PC-3 (cell line): ENCODE measurements at regions not wholly inside any gene's neighbourhood (a gene's known extent, or its start where the extent isn't known, plus 50 kb on each side); places are given as distances from the start of the nearest gene placed in this dataset.

Source experiments
- CTCF ChIP-seq: fragments of 300-600 bp; sonication (generic); conservative IDR thresholded peaks from 2 replicates; pipeline ENCODE4 v1.5.1; 2017; ENCODE audit warnings: antibody characterized with exemption, low read depth, mild to moderate bottlenecking, low read length
- EZH2phosphoT487 ChIP-seq: fragments of 300-600 bp; sonication (generic); IDR thresholded peaks from 2 replicates; pipeline ENCODE4 v1.6.1; 2018; ENCODE audit warnings: mild to moderate bottlenecking, antibody characterized with exemption, low read length, borderline replicate concordance

- TF ChIP-seq CTCF (no peak), EZH2phosphoT487 (no peak)
Measured at GRCh38 chr14:54146601-54147000, 190.0 kb upstream of the BMP4 start.
